ENCODE measurements at regions not wholly inside any gene's neighbourhood (a gene's known extent, or its start where the extent isn't known, plus 50 kb on each side); places are given as distances from the start of the nearest gene placed in this dataset.

DNA sequence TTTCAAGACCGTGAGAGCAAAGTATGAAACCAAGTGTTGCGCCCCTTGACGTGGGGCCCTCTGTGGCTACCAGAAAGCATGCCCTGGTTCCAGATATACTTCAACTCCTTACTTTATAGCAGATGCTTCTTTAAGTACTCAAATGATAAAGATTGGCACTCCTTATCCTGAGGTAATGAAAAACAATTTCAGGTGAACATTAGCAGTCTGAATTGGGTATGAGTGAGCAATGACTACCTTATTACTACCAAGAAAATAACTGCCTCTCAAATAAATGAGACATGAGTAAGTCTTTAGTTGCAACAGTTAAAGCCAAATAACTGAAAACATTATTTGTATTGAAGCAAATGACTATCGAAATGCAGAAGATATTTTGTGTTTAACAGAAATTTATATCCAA is 408.7 kb downstream of the MMUT start:
- no peak for TF ChIP-seq TCF12 (IDR thresholded peaks at IDR 0.05; ENCODE audit: low read depth)
- TF ChIP-seq, protein P1, sequence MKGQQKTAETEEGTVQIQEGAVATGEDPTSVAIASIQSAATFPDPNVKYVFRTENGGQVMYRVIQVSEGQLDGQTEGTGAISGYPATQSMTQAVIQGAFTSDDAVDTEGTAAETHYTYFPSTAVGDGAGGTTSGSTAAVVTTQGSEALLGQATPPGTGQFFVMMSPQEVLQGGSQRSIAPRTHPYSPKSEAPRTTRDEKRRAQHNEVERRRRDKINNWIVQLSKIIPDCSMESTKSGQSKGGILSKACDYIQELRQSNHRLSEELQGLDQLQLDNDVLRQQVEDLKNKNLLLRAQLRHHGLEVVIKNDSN (IDR thresholded peaks at IDR 0.05) = no peak

DNA sequence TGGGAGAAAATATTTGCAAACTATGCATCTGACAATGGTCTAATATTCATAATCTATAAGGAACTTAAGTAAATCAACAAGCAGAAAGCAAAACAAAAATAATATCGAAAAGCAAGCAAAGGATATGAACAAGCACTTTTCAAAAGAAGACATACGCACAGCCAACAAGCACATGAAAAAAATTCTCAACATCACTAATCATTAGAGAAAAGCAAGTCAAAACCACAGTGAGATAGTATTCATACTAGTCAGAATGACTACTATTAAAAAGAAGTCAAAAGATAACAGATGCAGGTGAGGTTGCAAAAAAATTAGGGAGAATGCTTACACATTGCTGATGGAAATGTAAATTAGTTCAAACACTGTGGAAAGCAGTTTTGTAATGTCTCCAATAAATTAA is 410.2 kb downstream of the MMUT start:
- TF ChIP-seq TCF12 (IDR thresholded peaks at IDR 0.05; ENCODE audit: low read depth) (no peak), EGR1 (IDR thresholded peaks at IDR 0.05) (no peak), CREB1 (IDR thresholded peaks at IDR 0.05; ENCODE audit: low read depth) (no peak), NFIC (IDR thresholded peaks at IDR 0.05) (no peak), TEAD4 (IDR thresholded peaks at IDR 0.05) (no peak), EP300 (IDR thresholded peaks at IDR 0.05; ENCODE audit: borderline replicate concordance) (no peak)
- TF ChIP-seq, protein P2, sequence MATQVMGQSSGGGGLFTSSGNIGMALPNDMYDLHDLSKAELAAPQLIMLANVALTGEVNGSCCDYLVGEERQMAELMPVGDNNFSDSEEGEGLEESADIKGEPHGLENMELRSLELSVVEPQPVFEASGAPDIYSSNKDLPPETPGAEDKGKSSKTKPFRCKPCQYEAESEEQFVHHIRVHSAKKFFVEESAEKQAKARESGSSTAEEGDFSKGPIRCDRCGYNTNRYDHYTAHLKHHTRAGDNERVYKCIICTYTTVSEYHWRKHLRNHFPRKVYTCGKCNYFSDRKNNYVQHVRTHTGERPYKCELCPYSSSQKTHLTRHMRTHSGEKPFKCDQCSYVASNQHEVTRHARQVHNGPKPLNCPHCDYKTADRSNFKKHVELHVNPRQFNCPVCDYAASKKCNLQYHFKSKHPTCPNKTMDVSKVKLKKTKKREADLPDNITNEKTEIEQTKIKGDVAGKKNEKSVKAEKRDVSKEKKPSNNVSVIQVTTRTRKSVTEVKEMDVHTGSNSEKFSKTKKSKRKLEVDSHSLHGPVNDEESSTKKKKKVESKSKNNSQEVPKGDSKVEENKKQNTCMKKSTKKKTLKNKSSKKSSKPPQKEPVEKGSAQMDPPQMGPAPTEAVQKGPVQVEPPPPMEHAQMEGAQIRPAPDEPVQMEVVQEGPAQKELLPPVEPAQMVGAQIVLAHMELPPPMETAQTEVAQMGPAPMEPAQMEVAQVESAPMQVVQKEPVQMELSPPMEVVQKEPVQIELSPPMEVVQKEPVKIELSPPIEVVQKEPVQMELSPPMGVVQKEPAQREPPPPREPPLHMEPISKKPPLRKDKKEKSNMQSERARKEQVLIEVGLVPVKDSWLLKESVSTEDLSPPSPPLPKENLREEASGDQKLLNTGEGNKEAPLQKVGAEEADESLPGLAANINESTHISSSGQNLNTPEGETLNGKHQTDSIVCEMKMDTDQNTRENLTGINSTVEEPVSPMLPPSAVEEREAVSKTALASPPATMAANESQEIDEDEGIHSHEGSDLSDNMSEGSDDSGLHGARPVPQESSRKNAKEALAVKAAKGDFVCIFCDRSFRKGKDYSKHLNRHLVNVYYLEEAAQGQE (IDR thresholded peaks at IDR 0.05; ENCODE audit: low read depth) = no peak

DNA sequence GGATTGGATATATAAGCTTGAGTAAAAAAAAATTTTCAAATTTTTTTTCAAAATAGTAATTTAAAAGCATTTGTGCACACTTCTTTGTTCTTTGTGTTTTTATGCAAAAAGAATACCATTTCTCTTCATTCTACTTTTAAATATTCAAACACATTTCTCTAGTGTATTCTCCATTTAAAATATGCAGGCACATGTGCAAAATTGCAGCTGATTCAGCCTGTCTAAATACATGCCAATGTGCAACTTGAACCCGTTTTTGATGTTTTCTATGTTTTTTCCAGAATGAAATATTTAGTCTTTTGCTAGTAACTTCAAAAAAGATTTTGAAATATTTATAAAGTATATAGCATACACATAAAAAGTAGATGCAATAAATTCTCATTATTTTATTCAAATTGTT is 411.8 kb downstream of the MMUT start:
- TF ChIP-seq CREB1 (IDR thresholded peaks at IDR 0.05; ENCODE audit: low read depth) = no peak
- no peak for TF ChIP-seq YY1 (IDR thresholded peaks at IDR 0.05; ENCODE audit: low read depth)
- no peak for TF ChIP-seq NFIC (IDR thresholded peaks at IDR 0.05)
- TF ChIP-seq EP300 (IDR thresholded peaks at IDR 0.05; ENCODE audit: borderline replicate concordance) = no peak
- TF ChIP-seq TEAD4 (IDR thresholded peaks at IDR 0.05) = no peak

DNA sequence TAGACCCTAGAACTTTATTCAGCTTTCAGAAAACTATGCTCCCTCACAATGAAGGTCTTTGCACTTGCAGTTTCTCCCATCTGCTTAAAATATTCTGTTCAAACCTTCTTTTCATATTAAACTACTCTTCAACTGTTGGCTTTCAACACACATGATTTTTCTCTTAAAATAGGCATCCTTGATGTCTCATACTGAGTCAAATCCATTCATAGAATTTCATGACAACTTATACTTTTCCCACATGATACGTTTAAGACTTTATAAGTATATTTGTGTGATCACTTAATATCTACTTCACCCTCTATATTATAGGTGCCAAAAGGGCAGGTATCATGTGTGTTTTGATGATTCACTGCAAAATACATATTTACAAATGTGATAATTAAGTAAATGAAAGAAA is 412.5 kb downstream of the MMUT start:
- TF ChIP-seq, protein P2 (IDR thresholded peaks at IDR 0.05; ENCODE audit: low read depth) = no peak
- no peak for TF ChIP-seq CREB1 (IDR thresholded peaks at IDR 0.05; ENCODE audit: low read depth)
- TF ChIP-seq EP300 (IDR thresholded peaks at IDR 0.05; ENCODE audit: borderline replicate concordance) = no peak
- no peak for TF ChIP-seq EGR1 (IDR thresholded peaks at IDR 0.05)
- no peak for TF ChIP-seq YY1 (IDR thresholded peaks at IDR 0.05; ENCODE audit: low read depth)
- TF ChIP-seq, protein P1 (IDR thresholded peaks at IDR 0.05) = no peak
- no peak for TF ChIP-seq NFIC (IDR thresholded peaks at IDR 0.05)
- no peak for TF ChIP-seq TAF1 (IDR thresholded peaks at IDR 0.05; ENCODE audit: low read depth)
- TF ChIP-seq ZBTB7A (IDR thresholded peaks at IDR 0.05; ENCODE audit: low read depth) = no peak
- TF ChIP-seq, protein P3, sequence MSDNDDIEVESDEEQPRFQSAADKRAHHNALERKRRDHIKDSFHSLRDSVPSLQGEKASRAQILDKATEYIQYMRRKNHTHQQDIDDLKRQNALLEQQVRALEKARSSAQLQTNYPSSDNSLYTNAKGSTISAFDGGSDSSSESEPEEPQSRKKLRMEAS (IDR thresholded peaks at IDR 0.05) = no peak
- TF ChIP-seq TEAD4 (IDR thresholded peaks at IDR 0.05) = no peak
- no peak for TF ChIP-seq FOXM1 (IDR thresholded peaks at IDR 0.05; ENCODE audit: borderline replicate concordance, low read depth)

DNA sequence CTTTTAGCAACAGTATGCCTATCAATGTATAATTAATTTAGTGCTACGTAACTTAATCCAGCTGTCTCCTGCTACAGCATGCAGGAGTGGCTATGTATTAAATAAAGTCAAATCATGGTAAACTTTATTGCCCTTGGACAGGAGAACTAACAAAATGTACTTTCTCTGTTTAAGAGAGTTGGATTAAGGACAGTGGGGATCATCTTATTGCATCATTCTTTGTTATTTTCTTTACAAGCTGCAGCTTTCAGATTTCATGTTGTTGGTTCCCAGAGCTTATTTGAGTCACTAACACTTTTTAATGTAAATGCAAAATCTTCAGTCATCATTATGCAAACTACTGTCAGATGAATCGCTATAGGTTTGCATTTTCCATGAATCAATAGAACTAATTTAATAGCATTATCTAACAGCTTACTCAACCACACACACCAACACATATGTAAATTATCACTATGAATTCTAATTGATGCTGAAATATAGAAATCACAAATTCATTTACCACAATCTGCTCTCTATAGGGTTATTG is 424.7 kb downstream of the MMUT start:
- TF ChIP-seq TEAD4 (IDR thresholded peaks at IDR 0.05) (no peak), NFIC (IDR thresholded peaks at IDR 0.05) (no peak), RAD21 (IDR thresholded peaks at IDR 0.05; ENCODE audit: low read depth) (no peak), FOXM1 (IDR thresholded peaks at IDR 0.05; ENCODE audit: borderline replicate concordance, low read depth) (no peak), EGR1 (IDR thresholded peaks at IDR 0.05) (no peak), ZBTB7A (IDR thresholded peaks at IDR 0.05; ENCODE audit: low read depth) (no peak), TCF12 (IDR thresholded peaks at IDR 0.05; ENCODE audit: low read depth) (no peak), EP300 (IDR thresholded peaks at IDR 0.05; ENCODE audit: borderline replicate concordance) (no peak), YY1 (IDR thresholded peaks at IDR 0.05; ENCODE audit: low read depth) (no peak), TAF1 (IDR thresholded peaks at IDR 0.05; ENCODE audit: low read depth) (no peak)
- TF ChIP-seq, protein P2 (IDR thresholded peaks at IDR 0.05; ENCODE audit: low read depth) = no peak
- TF ChIP-seq, protein P3 (IDR thresholded peaks at IDR 0.05) = no peak
- TF ChIP-seq, protein P1 (IDR thresholded peaks at IDR 0.05) = no peak

All from Ishikawa (cell line).